Stimulated activated effector memory CD8-positive, alpha-beta T cell treated with anti-CD3 and anti-CD28 coated beads, Interleukin-12 subunit alpha, Interleukin-12 subunit beta, amount 100 ng/mL, for 72 hours (primary cell): ENCODE measurements at regions not wholly inside any gene's neighbourhood (a gene's known extent, or its start where the extent isn't known, plus 50 kb on each side); places are given as distances from the start of the nearest gene placed in this dataset.
"Not testable (repeated sequence)": the region's sequence is repeated elsewhere in the genome, so short reads cannot be mapped to it uniquely, and the experiment has no call there.

Experiments
- ATAC-seq: fragments of 150-1000 bp; cut with Tn5 transposase; 2 replicates; pipeline ENCODE4 v1.10.0; 2021
- DNase-seq, 2 donors: peaks; one replicate each; pipeline ENCODE4 v3.0.0; 2021 to 2022; ENCODE audit warnings: low spot score in 2 of 2
- H3K27ac Mint-ChIP-seq: one replicate; pipeline ENCODE4 v1.8.0; 2022; ENCODE audit warnings: mild to moderate bottlenecking, mixed read lengths
- H3K36me3 Mint-ChIP-seq: one replicate; pipeline ENCODE4 v1.8.0; 2022; ENCODE audit warnings: mild to moderate bottlenecking, mixed read lengths
- H3K4me1 Mint-ChIP-seq: one replicate; pipeline ENCODE4 v1.8.0; 2022; ENCODE audit warnings: mixed read lengths
- H3K4me3 Mint-ChIP-seq: one replicate; pipeline ENCODE4 v1.8.0; 2022; ENCODE audit warnings: mild to moderate bottlenecking, mixed read lengths
- H3K9me3 Mint-ChIP-seq: one replicate; pipeline ENCODE4 v1.8.0; 2022; ENCODE audit warnings: mixed read lengths

GRCh38 chrX:63142588-63142987 is 208.5 kb downstream of the SPIN4 start:
- DNase-seq, H3K4me1 Mint-ChIP-seq, H3K4me3 Mint-ChIP-seq, H3K27ac Mint-ChIP-seq, ATAC-seq, H3K9me3 Mint-ChIP-seq, H3K36me3 Mint-ChIP-seq: not testable (repeated sequence)

GRCh38 chrX:63135859-63136258 is 215.3 kb downstream of the SPIN4 start:
- DNase-seq, H3K4me3 Mint-ChIP-seq, H3K36me3 Mint-ChIP-seq, ATAC-seq, H3K27ac Mint-ChIP-seq, H3K9me3 Mint-ChIP-seq, H3K4me1 Mint-ChIP-seq: not testable (repeated sequence)

GRCh38 chrX:63128509-63128908 is 222.6 kb downstream of the SPIN4 start:
- peak; percentile 40 for ATAC-seq
- Mint-ChIP-seq H3K9me3 (no peaks in the 10 kb centered on the region), H3K27ac (no peak overlapping the region), H3K4me3 (no peak overlapping the region), H3K4me1 (no peaks in the 10 kb centered on the region), H3K36me3 (no peaks in the 10 kb centered on the region)
- no peak for DNase-seq

GRCh38 chrX:63115196-63115595 is 235.9 kb downstream of the SPIN4 start:
- H3K27ac Mint-ChIP-seq = no peak overlapping the region
- no peak overlapping the region for H3K4me3 Mint-ChIP-seq
- H3K4me1 Mint-ChIP-seq = no peaks in the 10 kb centered on the region
- H3K36me3 Mint-ChIP-seq = no peaks in the 10 kb centered on the region
- H3K9me3 Mint-ChIP-seq = no peaks in the 10 kb centered on the region
- DNase-seq = no peak
- no peak for ATAC-seq

GRCh38 chrX:63101879-63102620 is 249.1 kb downstream of the SPIN4 start:
- no peak for ATAC-seq
- no peak for DNase-seq
- Mint-ChIP-seq H3K4me3 (no peak overlapping the region), H3K36me3 (no peaks in the 10 kb centered on the region), H3K27ac (no peak overlapping the region), H3K4me1 (no peaks in the 10 kb centered on the region), H3K9me3 (peaks cover 4% of the 10 kb centered on the region)

GRCh38 chrX:63058204-63058603 is 292.9 kb downstream of the SPIN4 start:
- Mint-ChIP-seq H3K36me3 (no peaks in the 10 kb centered on the region), H3K4me1 (no peaks in the 10 kb centered on the region), H3K9me3 (peaks cover 4% of the 10 kb centered on the region), H3K27ac (no peak overlapping the region), H3K4me3 (no peak overlapping the region)
- no peak for ATAC-seq
- DNase-seq = no peak

GRCh38 chrX:63050225-63050624 is 300.9 kb downstream of the SPIN4 start:
- no peaks in the 10 kb centered on the region for H3K4me1 Mint-ChIP-seq
- no peak for DNase-seq
- no peak overlapping the region for H3K27ac Mint-ChIP-seq
- no peaks in the 10 kb centered on the region for H3K36me3 Mint-ChIP-seq
- H3K9me3 Mint-ChIP-seq = peaks cover 7% of the 10 kb centered on the region
- no peak overlapping the region for H3K4me3 Mint-ChIP-seq
- ATAC-seq = no peak

GRCh38 chrX:63032811-63033210 is 318.3 kb downstream of the SPIN4 start:
- DNase-seq (no peak), ATAC-seq (no peak)
- no peaks in the 10 kb centered on the region for H3K9me3 Mint-ChIP-seq
- no peak overlapping the region for H3K4me3 Mint-ChIP-seq
- H3K36me3 Mint-ChIP-seq = no peaks in the 10 kb centered on the region
- H3K4me1 Mint-ChIP-seq = no peaks in the 10 kb centered on the region
- no peak overlapping the region for H3K27ac Mint-ChIP-seq

- no peaks in the 10 kb centered on the region for H3K4me1 Mint-ChIP-seq
- no peak for DNase-seq
- H3K9me3 Mint-ChIP-seq = peaks cover 4% of the 10 kb centered on the region
- H3K4me3 Mint-ChIP-seq = no peak overlapping the region
- H3K36me3 Mint-ChIP-seq = no peaks in the 10 kb centered on the region
- no peak for ATAC-seq
- H3K27ac Mint-ChIP-seq = no peak overlapping the region
Observed at GRCh38 chrX:63013549-63013948, 337.6 kb downstream of the SPIN4 start.

- H3K27ac Mint-ChIP-seq = no peak overlapping the region
Observed at GRCh38 chrX:63012574-63012973, 338.6 kb downstream of the SPIN4 start.

GRCh38 chrX:63000196-63000595 is 350.9 kb downstream of the SPIN4 start:
- not testable (repeated sequence) for ATAC-seq, H3K27ac Mint-ChIP-seq, H3K4me1 Mint-ChIP-seq, H3K36me3 Mint-ChIP-seq, H3K4me3 Mint-ChIP-seq, DNase-seq, H3K9me3 Mint-ChIP-seq

More at GRCh38 chrX:63012574-63012973, 338.6 kb downstream of the SPIN4 start:
- peaks cover 4% of the 10 kb centered on the region for H3K9me3 Mint-ChIP-seq
- no peak overlapping the region for H3K4me3 Mint-ChIP-seq
- no peak for ATAC-seq
- no peak for DNase-seq
- no peaks in the 10 kb centered on the region for H3K36me3 Mint-ChIP-seq
- H3K4me1 Mint-ChIP-seq = no peaks in the 10 kb centered on the region
